Lower leg skin (tissue), 3 donors: ENCODE measurements at regions not wholly inside any gene's neighbourhood (a gene's known extent, or its start where the extent isn't known, plus 50 kb on each side); places are given as distances from the start of the nearest gene placed in this dataset.

Experiments used
- POLR2A ChIP-seq, 2 donors: fragments of 450-650 bp; IDR thresholded peaks; one replicate each; pipeline ENCODE4 v1.6.1; 2016 to 2017; ENCODE audit warnings: antibody characterized with exemption in 2 of 2, mild to moderate bottlenecking in 1 of 2, moderate library complexity in 1 of 2
- TF ChIP-seq, protein P1 (sequence below), 3 donors: fragments of 450-650 bp; IDR thresholded peaks; one replicate each; pipeline ENCODE4 v1.5.1; 2016; ENCODE audit warnings: antibody characterized with exemption in 3 of 3, mild to moderate bottlenecking in 3 of 3, moderate library complexity in 2 of 3

DNA sequence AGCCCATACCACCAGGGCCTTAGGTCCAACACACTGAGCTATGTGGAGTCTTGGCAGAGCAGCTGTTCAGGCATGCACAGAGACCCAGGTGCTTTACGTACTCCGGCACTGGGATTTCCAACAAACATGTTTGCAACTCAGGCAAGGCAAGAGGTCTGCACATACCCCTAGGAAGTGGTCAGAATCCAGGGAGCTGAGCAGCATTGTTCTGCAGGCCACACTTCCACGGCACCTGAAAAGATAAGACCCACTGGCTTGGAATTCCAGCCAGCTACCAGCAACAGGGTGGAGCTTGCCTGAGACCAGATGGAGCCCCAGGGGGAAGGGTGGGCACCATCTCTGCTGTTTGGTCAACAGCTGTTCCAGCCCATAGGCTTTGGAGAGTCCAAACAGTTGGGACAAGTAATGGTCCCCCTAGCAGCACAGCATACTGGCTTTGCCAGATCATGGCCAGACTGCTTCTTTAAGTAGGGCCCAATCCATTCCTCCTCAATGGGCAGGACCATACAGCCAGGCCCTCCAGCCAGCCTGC, 51.7 kb upstream of the LRRC8B start:
- TF ChIP-seq, protein P1, sequence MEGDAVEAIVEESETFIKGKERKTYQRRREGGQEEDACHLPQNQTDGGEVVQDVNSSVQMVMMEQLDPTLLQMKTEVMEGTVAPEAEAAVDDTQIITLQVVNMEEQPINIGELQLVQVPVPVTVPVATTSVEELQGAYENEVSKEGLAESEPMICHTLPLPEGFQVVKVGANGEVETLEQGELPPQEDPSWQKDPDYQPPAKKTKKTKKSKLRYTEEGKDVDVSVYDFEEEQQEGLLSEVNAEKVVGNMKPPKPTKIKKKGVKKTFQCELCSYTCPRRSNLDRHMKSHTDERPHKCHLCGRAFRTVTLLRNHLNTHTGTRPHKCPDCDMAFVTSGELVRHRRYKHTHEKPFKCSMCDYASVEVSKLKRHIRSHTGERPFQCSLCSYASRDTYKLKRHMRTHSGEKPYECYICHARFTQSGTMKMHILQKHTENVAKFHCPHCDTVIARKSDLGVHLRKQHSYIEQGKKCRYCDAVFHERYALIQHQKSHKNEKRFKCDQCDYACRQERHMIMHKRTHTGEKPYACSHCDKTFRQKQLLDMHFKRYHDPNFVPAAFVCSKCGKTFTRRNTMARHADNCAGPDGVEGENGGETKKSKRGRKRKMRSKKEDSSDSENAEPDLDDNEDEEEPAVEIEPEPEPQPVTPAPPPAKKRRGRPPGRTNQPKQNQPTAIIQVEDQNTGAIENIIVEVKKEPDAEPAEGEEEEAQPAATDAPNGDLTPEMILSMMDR (IDR thresholded peaks at IDR 0.05): no peak
- TF ChIP-seq POLR2A (IDR thresholded peaks at IDR 0.05): no peak
